ENCODE measurements at regions not wholly inside any gene's neighbourhood (a gene's known extent, or its start where the extent isn't known, plus 50 kb on each side); places are given as distances from the start of the nearest gene placed in this dataset.

DNA sequence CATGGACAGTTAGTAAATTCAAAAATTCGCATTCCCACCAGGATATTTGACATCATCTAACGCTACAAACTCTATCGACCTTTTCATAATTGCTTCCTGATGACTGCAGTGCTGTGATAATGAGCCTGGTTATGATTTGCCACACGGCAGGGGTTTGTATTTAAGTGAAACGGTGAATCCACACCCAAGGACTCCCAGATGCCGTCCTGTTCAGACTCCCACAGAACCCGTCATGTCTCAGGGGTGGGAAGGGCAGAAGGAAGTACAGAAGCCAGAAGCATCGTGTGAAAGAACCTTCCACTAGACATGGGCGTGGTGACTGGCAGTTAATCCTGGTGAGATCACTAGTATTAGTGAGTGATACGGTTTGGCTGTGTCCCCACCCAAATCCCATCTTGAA, 91.2 kb upstream of the TMEM18 start:
- Histone ChIP-seq H3K4me1 (ENCODE audit: insufficient read depth, low read length) (no peaks in the 10 kb centered on the region), H2AFZ (ENCODE audit: low read length) (no peak overlapping the region), H3K27me3 (ENCODE audit: control insufficient read depth in 1 of 2, insufficient read depth in 2 of 2, low read length in 2 of 2) (peaks cover 6 to 52% of the 10 kb centered on the region in 2 experiments; a peak in 4 of 5 replicates), H3K9ac (ENCODE audit: insufficient read depth, low read depth, low read length) (no peak overlapping the region), H3K27ac (ENCODE audit: extremely low read length, insufficient read depth, low read length) (no peak overlapping the region), H3K36me3 (replicated peaks in 1 of 2; ENCODE audit: control insufficient read depth in 1 of 2, insufficient read depth in 2 of 2, low read length in 2 of 2) (no peaks in the 10 kb centered on the region), H3K9me3 (ENCODE audit: low read length) (no peaks in the 10 kb centered on the region), H4K20me1 (ENCODE audit: insufficient read depth, low read length) (no peaks in the 10 kb centered on the region), H3K4me3 (replicated peaks in 1 of 3; ENCODE audit: insufficient read depth in 1 of 3, low read depth in 2 of 3, low read length in 3 of 3) (no peak overlapping the region), H3K4me2 (ENCODE audit: low read depth, low read length) (no peak overlapping the region), H3K79me2 (ENCODE audit: insufficient read depth, low read length) (no peaks in the 10 kb centered on the region)
- DNase-seq (ENCODE audit: low spot score) (no peak), ATAC-seq (no peak), FAIRE-seq (no peak)
- intact Hi-C loops (cut with micrococcal nuclease; ENCODE audit: unreplicated experiment) (no loop called here), in situ Hi-C loops (cut with HindIII; ENCODE audit: extremely low pct_ligation_motif_present, low pct_unique_long_range_greater_than_20kb) (no loop called here)
- 11% methylated on average over 10 of the region's 10 CpGs for WGBS (ENCODE audit: low lambda C conversion rate)
- ChIA-PET CTCF (ENCODE audit: low intra/inter-chr PET ratio, low total read pairs) (no interaction called here), POLR2A (no interaction called here)
- TF ChIP-seq POGZ (CRISPR knock-in tag; IDR thresholded peaks at IDR 0.05) (no peak), KLF16 (CRISPR knock-in tag; IDR thresholded peaks at IDR 0.05) (no peak), ZNF333 (CRISPR knock-in tag; IDR thresholded peaks at IDR 0.05; ENCODE audit: borderline replicate concordance) (no peak)
- TF ChIP-seq, protein P1, sequence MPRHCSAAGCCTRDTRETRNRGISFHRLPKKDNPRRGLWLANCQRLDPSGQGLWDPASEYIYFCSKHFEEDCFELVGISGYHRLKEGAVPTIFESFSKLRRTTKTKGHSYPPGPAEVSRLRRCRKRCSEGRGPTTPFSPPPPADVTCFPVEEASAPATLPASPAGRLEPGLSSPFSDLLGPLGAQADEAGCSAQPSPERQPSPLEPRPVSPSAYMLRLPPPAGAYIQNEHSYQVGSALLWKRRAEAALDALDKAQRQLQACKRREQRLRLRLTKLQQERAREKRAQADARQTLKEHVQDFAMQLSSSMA (CRISPR knock-in tag; IDR thresholded peaks at IDR 0.05) = no peak
- TF ChIP-seq, protein P2, sequence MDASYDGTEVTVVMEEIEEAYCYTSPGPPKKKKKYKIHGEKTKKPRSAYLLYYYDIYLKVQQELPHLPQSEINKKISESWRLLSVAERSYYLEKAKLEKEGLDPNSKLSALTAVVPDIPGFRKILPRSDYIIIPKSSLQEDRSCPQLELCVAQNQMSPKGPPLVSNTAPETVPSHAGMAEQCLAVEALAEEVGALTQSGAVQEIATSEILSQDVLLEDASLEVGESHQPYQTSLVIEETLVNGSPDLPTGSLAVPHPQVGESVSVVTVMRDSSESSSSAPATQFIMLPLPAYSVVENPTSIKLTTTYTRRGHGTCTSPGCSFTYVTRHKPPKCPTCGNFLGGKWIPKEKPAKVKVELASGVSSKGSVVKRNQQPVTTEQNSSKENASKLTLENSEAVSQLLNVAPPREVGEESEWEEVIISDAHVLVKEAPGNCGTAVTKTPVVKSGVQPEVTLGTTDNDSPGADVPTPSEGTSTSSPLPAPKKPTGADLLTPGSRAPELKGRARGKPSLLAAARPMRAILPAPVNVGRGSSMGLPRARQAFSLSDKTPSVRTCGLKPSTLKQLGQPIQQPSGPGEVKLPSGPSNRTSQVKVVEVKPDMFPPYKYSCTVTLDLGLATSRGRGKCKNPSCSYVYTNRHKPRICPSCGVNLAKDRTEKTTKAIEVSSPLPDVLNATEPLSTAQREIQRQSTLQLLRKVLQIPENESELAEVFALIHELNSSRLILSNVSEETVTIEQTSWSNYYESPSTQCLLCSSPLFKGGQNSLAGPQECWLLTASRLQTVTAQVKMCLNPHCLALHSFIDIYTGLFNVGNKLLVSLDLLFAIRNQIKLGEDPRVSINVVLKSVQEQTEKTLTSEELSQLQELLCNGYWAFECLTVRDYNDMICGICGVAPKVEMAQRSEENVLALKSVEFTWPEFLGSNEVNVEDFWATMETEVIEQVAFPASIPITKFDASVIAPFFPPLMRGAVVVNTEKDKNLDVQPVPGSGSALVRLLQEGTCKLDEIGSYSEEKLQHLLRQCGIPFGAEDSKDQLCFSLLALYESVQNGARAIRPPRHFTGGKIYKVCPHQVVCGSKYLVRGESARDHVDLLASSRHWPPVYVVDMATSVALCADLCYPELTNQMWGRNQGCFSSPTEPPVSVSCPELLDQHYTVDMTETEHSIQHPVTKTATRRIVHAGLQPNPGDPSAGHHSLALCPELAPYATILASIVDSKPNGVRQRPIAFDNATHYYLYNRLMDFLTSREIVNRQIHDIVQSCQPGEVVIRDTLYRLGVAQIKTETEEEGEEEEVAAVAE (CRISPR knock-in tag; IDR thresholded peaks at IDR 0.05; ENCODE audit: borderline replicate concordance) = no peak
- no TSS peak for BruUV-seq (replicated peaks)
